ENCODE measurements at regions not wholly inside any gene's neighbourhood (a gene's known extent, or its start where the extent isn't known, plus 50 kb on each side); places are given as distances from the start of the nearest gene placed in this dataset.
A peak's percentile ranks its signal among the peaks of the same experiment; 100 is the strongest.

- Mint-ChIP-seq H3K9me3 (no peaks in the 10 kb centered on the region), H3K4me3 (no peak overlapping the region), H3K27me3 (ENCODE audit: low read depth) (no peaks in the 10 kb centered on the region), H3K36me3 (ENCODE audit: low read depth) (no peaks in the 10 kb centered on the region), H3K27ac (no peak overlapping the region), H3K4me1 (ENCODE audit: low read depth) (peaks cover 2% of the 10 kb centered on the region)
Observed at GRCh38 chr11:95450547-95451123, 219.6 kb upstream of the SESN3 start.

DNA sequence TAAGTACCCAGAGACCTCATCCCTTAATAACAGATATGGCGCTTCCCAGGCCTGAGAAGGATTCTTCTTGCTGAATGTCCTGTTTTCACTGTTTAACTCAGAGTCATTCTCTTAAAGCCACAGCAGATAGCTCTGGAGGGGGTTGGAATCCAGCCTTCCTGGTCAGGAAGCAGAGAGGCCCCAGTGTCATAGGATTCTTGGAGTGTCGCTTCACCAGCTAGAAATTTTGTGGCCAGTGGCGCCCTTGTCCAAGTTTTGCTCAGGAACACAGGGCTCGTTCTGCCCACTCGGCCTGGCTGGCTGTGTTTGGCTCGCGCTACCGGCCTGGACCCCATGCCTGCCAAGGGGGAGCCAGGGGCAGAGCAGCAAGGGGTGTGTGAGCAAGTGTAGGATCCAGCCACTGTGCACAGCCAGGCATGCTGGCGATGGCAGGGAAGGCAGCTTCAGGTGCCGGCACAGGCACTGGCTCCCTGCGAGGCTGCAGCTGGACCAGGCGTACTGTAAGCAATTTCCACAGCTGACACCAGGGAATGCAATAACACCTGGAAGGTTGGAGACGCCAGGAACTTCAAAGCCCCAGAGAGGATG is 214.8 kb upstream of the SESN3 start:
- H3K4me3 Mint-ChIP-seq: no peak overlapping the region
- H3K9me3 Mint-ChIP-seq: no peaks in the 10 kb centered on the region
- no peaks in the 10 kb centered on the region for H3K27me3 Mint-ChIP-seq (ENCODE audit: low read depth)
- no peaks in the 10 kb centered on the region for H3K36me3 Mint-ChIP-seq (ENCODE audit: low read depth)
- H3K27ac Mint-ChIP-seq: no peak overlapping the region
- peaks cover 10% of the 10 kb centered on the region for H3K4me1 Mint-ChIP-seq (ENCODE audit: low read depth)

DNA sequence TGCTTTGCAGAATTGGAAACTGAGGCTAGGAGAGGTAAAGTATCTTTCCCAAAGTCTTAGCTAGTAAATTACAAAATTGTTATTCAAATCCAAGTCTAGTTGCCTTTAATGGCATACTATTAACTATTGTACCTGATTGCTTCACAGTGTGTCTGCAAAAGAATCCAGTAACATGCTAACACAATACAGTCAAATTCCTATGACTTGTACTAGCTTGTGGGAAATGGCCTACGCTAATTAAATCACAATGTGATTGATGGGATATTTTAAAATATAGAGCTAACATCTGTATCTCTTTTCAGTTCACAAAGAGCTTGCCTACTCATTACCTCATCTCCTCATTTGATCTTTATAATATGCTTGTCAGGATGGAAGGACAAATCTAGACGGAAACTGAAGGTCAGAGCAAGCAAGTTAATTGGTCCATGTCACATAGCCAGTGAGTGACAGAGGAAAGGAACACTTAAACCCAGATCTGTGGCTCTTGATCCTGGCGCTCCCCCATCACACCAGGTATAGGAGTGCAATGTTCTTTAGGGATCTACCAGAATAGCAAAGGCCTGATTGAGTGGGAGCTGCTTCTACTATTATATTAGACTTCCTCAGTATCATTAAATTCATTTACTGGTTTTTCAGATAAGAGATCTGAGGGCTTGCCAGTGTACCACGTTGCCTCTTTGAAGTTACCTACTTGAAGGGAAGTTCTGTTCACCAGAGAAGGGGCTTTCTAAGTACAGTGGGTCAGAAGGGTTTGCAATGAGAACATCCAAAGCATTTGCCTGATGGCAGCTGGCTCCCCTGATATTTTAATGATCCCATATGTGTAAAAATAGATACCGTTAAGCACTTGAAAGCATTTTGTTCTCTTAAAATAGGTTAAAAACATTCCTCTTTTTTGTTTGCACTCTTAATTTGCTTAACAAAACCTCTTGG is 213.6 kb upstream of the SESN3 start:
- Mint-ChIP-seq H3K4me3 (no peak overlapping the region), H3K27ac (no peak overlapping the region), H3K4me1 (ENCODE audit: low read depth) (peaks cover 10% of the 10 kb centered on the region), H3K36me3 (ENCODE audit: low read depth) (no peaks in the 10 kb centered on the region), H3K27me3 (ENCODE audit: low read depth) (no peaks in the 10 kb centered on the region), H3K9me3 (no peaks in the 10 kb centered on the region)

- no peak overlapping the region for H3K4me3 Mint-ChIP-seq
- no peaks in the 10 kb centered on the region for H3K27me3 Mint-ChIP-seq (ENCODE audit: low read depth)
- peaks cover 10% of the 10 kb centered on the region for H3K4me1 Mint-ChIP-seq (ENCODE audit: low read depth)
- H3K36me3 Mint-ChIP-seq (ENCODE audit: low read depth): no peaks in the 10 kb centered on the region
- H3K9me3 Mint-ChIP-seq: no peaks in the 10 kb centered on the region
- no peak overlapping the region for H3K27ac Mint-ChIP-seq
Observed at GRCh38 chr11:95443386-95443785, 212.4 kb upstream of the SESN3 start.

DNA sequence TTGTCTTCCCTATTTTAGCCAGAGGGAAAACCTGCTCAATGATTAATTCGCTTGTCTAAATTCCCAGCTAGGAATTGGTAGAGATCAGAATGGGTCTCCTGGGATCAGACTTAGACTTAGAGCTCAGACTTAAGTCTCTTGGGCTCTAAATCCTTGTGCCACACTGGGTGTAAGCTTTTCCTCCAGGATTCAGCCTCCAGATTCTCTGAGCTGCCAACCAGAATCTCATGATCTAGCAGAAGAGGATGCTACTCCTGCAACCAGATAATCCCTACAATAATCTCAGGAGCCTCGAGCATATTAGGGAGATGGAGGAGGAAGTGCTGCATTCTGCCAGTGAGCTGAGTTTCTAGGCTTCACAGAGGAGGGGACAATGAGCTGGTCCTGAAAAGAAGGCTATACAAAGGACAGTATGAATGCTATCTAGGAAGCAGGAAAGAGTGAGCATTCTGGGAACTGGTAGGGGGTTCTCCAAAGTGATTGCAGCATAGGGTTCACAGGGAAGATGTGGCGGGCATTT is 211.6 kb upstream of the SESN3 start:
- Mint-ChIP-seq H3K4me3 (no peak overlapping the region), H3K4me1 (ENCODE audit: low read depth) (peaks cover 10% of the 10 kb centered on the region), H3K36me3 (ENCODE audit: low read depth) (no peaks in the 10 kb centered on the region), H3K9me3 (no peaks in the 10 kb centered on the region), H3K27ac (no peak overlapping the region), H3K27me3 (ENCODE audit: low read depth) (no peaks in the 10 kb centered on the region)

- H3K4me1 Mint-ChIP-seq (ENCODE audit: low read depth): peaks cover 14% of the 10 kb centered on the region
- H3K9me3 Mint-ChIP-seq: no peaks in the 10 kb centered on the region
- no peaks in the 10 kb centered on the region for H3K36me3 Mint-ChIP-seq (ENCODE audit: low read depth)
- H3K4me3 Mint-ChIP-seq: peak overlapping the region; percentile 8
- no peak overlapping the region for H3K27ac Mint-ChIP-seq
- H3K27me3 Mint-ChIP-seq (ENCODE audit: low read depth): peaks cover 4% of the 10 kb centered on the region
Observed at GRCh38 chr11:95435628-95436353, 204.8 kb upstream of the SESN3 start.

DNA sequence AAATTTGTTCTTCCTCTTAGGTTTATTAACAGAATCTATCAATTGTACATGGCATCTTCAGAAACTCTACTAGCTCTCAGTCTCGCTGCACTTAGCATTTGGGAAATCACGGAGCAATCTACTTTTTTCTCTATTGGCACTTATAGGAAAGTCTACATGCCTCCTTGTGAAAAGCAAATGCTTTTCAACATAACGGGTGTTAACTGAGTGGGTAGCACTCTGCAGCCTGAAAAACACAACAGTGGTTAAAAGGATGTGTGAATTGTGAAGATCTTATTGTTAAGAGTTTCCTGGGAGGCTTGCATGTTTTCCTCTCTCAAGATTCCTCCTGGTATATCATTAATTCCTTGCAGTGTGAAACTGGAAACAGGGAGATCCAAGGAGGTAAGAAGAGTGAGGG is 204.2 kb upstream of the SESN3 start:
- Mint-ChIP-seq H3K27me3 (ENCODE audit: low read depth) (peaks cover 4% of the 10 kb centered on the region), H3K9me3 (no peaks in the 10 kb centered on the region), H3K4me3 (peak overlapping the region; percentile 8), H3K36me3 (ENCODE audit: low read depth) (no peaks in the 10 kb centered on the region), H3K4me1 (ENCODE audit: low read depth) (peaks cover 14% of the 10 kb centered on the region), H3K27ac (peak overlapping the region; percentile 46)

DNA sequence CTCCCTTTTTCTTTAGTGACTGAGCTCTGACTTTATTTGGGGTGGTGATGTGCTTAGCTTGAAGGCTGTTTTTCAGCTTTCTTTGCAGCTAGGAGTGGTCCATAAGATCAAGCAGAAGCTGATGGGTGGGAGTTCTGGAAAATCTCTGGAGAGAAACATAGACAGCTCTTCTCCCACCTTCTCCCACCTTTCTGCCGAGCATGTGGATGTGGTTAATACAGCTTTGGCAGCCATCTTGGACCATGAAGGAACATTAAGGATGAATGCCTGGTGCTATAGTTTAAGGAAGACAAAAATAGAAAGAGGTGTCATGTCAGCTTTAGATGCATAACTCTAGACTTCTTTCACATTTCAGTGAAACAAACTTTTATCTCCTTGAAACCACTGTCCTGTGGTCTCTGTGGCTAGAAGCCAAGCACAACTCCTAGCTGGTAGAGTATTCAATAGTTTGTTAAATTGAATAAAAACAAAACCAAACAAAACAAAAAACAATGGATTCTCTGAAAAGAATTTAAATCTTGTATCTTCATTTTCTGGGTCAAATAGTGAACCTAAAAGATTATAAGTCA is 203.6 kb upstream of the SESN3 start:
- Mint-ChIP-seq H3K9me3 (no peaks in the 10 kb centered on the region), H3K27ac (no peak overlapping the region), H3K4me3 (no peak overlapping the region), H3K36me3 (ENCODE audit: low read depth) (no peaks in the 10 kb centered on the region), H3K4me1 (ENCODE audit: low read depth) (peaks cover 14% of the 10 kb centered on the region), H3K27me3 (ENCODE audit: low read depth) (peaks cover 4% of the 10 kb centered on the region)

GRCh38 chr11:95434009-95434408 is 203.0 kb upstream of the SESN3 start:
- H3K36me3 Mint-ChIP-seq (ENCODE audit: low read depth): no peaks in the 10 kb centered on the region
- H3K4me1 Mint-ChIP-seq (ENCODE audit: low read depth): peaks cover 14% of the 10 kb centered on the region
- no peak overlapping the region for H3K4me3 Mint-ChIP-seq
- H3K27me3 Mint-ChIP-seq (ENCODE audit: low read depth): peaks cover 4% of the 10 kb centered on the region
- no peaks in the 10 kb centered on the region for H3K9me3 Mint-ChIP-seq
- H3K27ac Mint-ChIP-seq: no peak overlapping the region

DNA sequence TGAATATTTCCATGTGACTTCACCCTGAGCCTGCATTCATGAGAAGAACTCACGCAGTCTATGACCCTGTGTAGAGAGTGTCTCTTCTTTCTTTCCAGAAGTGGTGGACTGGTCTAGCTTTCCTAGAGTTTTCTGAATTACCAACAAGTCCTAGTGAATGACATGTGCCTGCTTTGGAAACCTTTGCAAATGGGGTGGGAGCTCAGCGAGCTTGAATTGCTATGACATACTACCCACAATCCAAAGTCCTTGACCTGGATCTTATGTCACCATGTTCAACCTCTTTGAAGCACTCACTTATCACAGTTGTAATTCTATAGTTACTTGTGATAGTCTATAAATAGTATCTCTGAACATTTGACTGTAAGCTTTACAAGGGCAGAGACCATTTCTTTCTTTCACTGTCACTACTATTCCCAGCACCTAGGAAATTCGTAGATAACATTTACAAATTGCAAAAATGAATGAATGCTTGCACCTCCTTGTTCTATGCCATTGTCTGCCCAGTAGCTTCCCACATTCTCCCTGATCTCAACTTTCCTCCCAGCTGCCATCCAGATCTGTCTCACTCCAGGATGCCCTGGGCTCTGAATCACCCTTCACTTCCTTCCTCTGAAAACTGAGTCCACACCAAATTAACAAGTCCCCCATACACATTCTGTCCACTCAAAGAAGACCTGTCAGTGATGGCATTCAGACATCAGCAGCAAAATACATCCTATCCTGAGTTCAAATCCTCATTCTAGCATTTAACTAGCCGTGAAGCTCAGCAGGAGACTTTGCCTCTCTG is 201.9 kb upstream of the SESN3 start:
- Mint-ChIP-seq H3K9me3 (no peaks in the 10 kb centered on the region), H3K4me3 (no peak overlapping the region), H3K36me3 (ENCODE audit: low read depth) (no peaks in the 10 kb centered on the region), H3K27ac (no peak overlapping the region), H3K27me3 (ENCODE audit: low read depth) (peaks cover 4% of the 10 kb centered on the region), H3K4me1 (ENCODE audit: low read depth) (peaks cover 14% of the 10 kb centered on the region)

DNA sequence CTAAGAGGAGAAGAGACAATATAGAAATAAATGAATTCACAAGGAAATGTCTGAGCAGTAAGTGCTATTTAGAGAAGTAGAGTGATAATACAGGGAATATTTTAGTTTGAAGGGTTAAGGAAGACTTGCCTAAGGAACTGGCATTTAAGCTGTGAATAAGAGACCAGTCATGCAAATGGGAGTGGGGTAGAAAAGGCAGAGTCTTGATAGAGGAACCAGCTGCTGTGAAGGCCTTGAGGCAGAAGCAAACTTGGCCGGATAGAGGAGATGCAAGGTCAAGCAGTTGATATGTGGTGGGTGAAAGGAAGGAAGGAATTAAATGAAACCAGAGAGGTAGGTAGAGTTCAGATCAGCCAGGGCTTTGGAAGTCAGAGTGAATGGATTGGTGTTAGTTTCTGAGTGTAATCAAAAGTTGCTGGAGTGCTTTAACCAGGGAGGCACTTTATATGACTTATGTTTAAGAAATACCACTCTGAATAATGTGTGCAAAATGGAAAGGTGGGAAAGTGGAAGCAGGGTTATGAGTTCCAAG is 198.4 kb upstream of the SESN3 start:
- H3K4me3 Mint-ChIP-seq: no peak overlapping the region
- H3K4me1 Mint-ChIP-seq (ENCODE audit: low read depth): peaks cover 6% of the 10 kb centered on the region
- no peak overlapping the region for H3K27ac Mint-ChIP-seq
- no peaks in the 10 kb centered on the region for H3K9me3 Mint-ChIP-seq
- H3K27me3 Mint-ChIP-seq (ENCODE audit: low read depth): peaks cover 8% of the 10 kb centered on the region
- no peaks in the 10 kb centered on the region for H3K36me3 Mint-ChIP-seq (ENCODE audit: low read depth)

GRCh38 chr11:95426823-95427462 is 195.9 kb upstream of the SESN3 start:
- H3K27ac Mint-ChIP-seq: no peak overlapping the region

DNA sequence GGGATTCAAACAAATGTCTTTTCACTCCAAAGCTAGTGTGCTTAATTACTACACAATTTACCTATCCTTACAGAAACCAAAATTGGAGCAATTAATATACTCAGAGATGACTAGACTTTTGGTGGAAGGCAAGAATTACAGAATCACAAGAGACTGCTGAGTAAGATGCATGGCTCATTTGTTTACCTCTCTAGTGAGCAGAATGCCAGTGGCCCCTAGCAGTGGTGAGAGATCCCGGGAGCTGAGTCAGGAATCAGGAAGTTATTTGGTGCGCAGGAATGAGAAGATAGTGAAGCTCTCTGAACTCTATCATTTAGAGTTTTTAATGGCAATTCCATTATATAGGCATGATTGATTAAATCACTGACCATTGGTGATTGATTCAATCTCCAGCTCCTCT is 188.9 kb upstream of the SESN3 start:
- no peak overlapping the region for H3K4me3 Mint-ChIP-seq
- no peaks in the 10 kb centered on the region for H3K36me3 Mint-ChIP-seq (ENCODE audit: low read depth)
- no peaks in the 10 kb centered on the region for H3K27me3 Mint-ChIP-seq (ENCODE audit: low read depth)
- H3K9me3 Mint-ChIP-seq: no peaks in the 10 kb centered on the region
- H3K4me1 Mint-ChIP-seq (ENCODE audit: low read depth): no peaks in the 10 kb centered on the region
- no peak overlapping the region for H3K27ac Mint-ChIP-seq

More at GRCh38 chr11:95426823-95427462, 195.9 kb upstream of the SESN3 start:
- Mint-ChIP-seq H3K36me3 (ENCODE audit: low read depth) (no peaks in the 10 kb centered on the region), H3K27me3 (ENCODE audit: low read depth) (peaks cover 4% of the 10 kb centered on the region), H3K4me1 (ENCODE audit: low read depth) (no peaks in the 10 kb centered on the region), H3K4me3 (no peak overlapping the region), H3K9me3 (no peaks in the 10 kb centered on the region)

All from T-helper 1 cell treated with Interleukin-12 subunit alpha and Interleukin-12 subunit beta and Interleukin-4 antibody, amounts not matched to agents 30 μg/mL and 1 μg/mL, for 36 hours (primary cell).